ENCODE measurements at regions not wholly inside any gene's neighbourhood (a gene's known extent, or its start where the extent isn't known, plus 50 kb on each side); places are given as distances from the start of the nearest gene placed in this dataset.
"Not testable (repeated sequence)": the region's sequence is repeated elsewhere in the genome, so short reads cannot be mapped to it uniquely, and the experiment has no call there.

- H3K9me3 ChIP-seq; H3K36me3 ChIP-seq; DNase-seq; H3K4me3 ChIP-seq; intact Hi-C loops (cut with DNase I); H3K27me3 ChIP-seq (ENCODE audit: low read depth); H3K27ac ChIP-seq; H3K4me1 ChIP-seq; ATAC-seq: not testable (repeated sequence)
Observed at GRCh38 chr9:91512235-91512634, 88.6 kb upstream of the NFIL3 start.

GRCh38 chr9:91503673-91504081 is 80.0 kb upstream of the NFIL3 start:
- Histone ChIP-seq H3K4me1 (no peaks in the 10 kb centered on the region), H3K27me3 (ENCODE audit: low read depth) (no peaks in the 10 kb centered on the region), H3K4me3 (no peak overlapping the region), H3K36me3 (no peaks in the 10 kb centered on the region), H3K9me3 (no peaks in the 10 kb centered on the region), H3K27ac (no peak overlapping the region)
- DNase-seq (no peak), ATAC-seq (peak in 1 of 2 donors; percentile 42)
- TF ChIP-seq CTCF (IDR thresholded peaks at IDR 0.05): no peak
- intact Hi-C loops (cut with DNase I): no loop called here

GRCh38 chr9:91502913-91503672 is 79.5 kb upstream of the NFIL3 start:
- Histone ChIP-seq H3K36me3 (no peaks in the 10 kb centered on the region), H3K27me3 (ENCODE audit: low read depth) (no peaks in the 10 kb centered on the region), H3K9me3 (no peaks in the 10 kb centered on the region), H3K27ac (no peak overlapping the region), H3K4me3 (no peak overlapping the region), H3K4me1 (no peaks in the 10 kb centered on the region)
- TF ChIP-seq CTCF (IDR thresholded peaks at IDR 0.05): no peak
- intact Hi-C loops (cut with DNase I): no loop called here
- ATAC-seq (no peak), DNase-seq (no peak)

- H3K36me3 ChIP-seq: no peaks in the 10 kb centered on the region
- intact Hi-C loops (cut with DNase I): no loop called here
- no peaks in the 10 kb centered on the region for H3K9me3 ChIP-seq
- no peak for TF ChIP-seq CTCF (IDR thresholded peaks at IDR 0.05)
- H3K4me3 ChIP-seq: no peak overlapping the region
- no peak overlapping the region for H3K27ac ChIP-seq
- no peaks in the 10 kb centered on the region for H3K27me3 ChIP-seq (ENCODE audit: low read depth)
- DNase-seq: no peak
- ATAC-seq: no peak
- no peaks in the 10 kb centered on the region for H3K4me1 ChIP-seq
Observed at GRCh38 chr9:91502475-91502874, 78.8 kb upstream of the NFIL3 start.

- Histone ChIP-seq H3K9me3 (no peaks in the 10 kb centered on the region), H3K4me1 (no peaks in the 10 kb centered on the region), H3K4me3 (no peak overlapping the region), H3K27me3 (ENCODE audit: low read depth) (no peaks in the 10 kb centered on the region), H3K36me3 (no peaks in the 10 kb centered on the region), H3K27ac (no peak overlapping the region)
- DNase-seq: no peak
- no peak for TF ChIP-seq CTCF (IDR thresholded peaks at IDR 0.05)
- ATAC-seq: no peak
- intact Hi-C loops (cut with DNase I): no loop called here
Observed at GRCh38 chr9:91500509-91501014, 76.9 kb upstream of the NFIL3 start.

- intact Hi-C loops (cut with DNase I): no loop called here
- DNase-seq (no peak), ATAC-seq (no peak)
- H3K27me3 ChIP-seq (ENCODE audit: low read depth): no peaks in the 10 kb centered on the region
- H3K4me3 ChIP-seq: no peak overlapping the region
- TF ChIP-seq CTCF (IDR thresholded peaks at IDR 0.05): no peak
- no peaks in the 10 kb centered on the region for H3K4me1 ChIP-seq
- no peaks in the 10 kb centered on the region for H3K36me3 ChIP-seq
- H3K9me3 ChIP-seq: no peaks in the 10 kb centered on the region
- H3K27ac ChIP-seq: no peak overlapping the region
Observed at GRCh38 chr9:91496351-91496750, 72.7 kb upstream of the NFIL3 start.
